HL-60/S4 (cell line): ENCODE measurements at regions not wholly inside any gene's neighbourhood (a gene's known extent, or its start where the extent isn't known, plus 50 kb on each side); places are given as distances from the start of the nearest gene placed in this dataset.
"Not testable (repeated sequence)": the region's sequence is repeated elsewhere in the genome, so short reads cannot be mapped to it uniquely, and the experiment has no call there.

Experiments used
- in situ Hi-C: fragments of 300-500 bp; cut with MboI; formaldehyde crosslinking; loops from 2 replicates; pipeline ENCODE4 v1.14.3; 2022; ENCODE audit warnings: low sequenced_read_pairs

DNA sequence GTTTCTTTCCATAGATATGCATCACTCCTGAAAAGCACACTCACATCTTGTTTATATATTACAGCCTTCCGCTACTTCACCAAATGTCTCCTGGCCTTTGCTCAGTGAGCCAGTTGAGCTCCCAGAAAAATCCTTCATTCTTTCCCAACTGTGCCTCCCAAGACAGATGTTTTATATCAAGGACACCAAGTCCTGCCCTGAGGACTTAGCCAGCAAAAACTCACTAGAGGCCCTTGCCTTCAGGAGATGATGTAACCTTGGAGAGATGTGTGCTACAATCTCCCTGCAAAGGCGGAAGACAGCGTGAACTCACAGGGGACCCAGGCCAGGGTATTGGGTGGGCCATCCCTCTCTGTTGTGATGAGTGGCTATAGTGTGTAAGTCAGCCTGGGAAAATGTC lies 86.1 kb upstream of the CTAGE1 start:
- in situ Hi-C loops: no loop called here

GRCh38 chr18:22504251-22505030 lies 86.7 kb upstream of the CTAGE1 start:
- in situ Hi-C loops: no loop called here

- in situ Hi-C loops: no loop called here
Observed at GRCh38 chr18:22505141-22505591, 87.5 kb upstream of the CTAGE1 start.

DNA sequence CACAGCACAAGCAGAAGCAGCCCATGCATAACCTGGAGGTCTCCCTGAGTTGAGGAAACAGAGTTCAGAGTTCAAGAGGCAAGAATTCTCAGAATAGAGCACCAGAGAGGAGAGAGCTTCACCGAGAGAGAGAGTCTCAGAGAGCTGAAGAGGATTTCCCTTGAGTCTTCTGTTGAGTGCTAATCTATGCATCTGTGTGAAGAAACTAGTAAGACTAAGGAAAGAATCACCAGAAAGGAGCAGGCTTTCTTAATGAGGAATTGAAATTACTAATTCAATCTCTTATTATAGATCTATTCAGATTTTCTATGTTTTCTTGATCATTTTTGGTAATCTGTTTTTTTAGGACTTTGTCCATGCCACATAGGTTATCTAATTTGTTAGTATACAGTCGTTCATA lies 89.3 kb upstream of the CTAGE1 start:
- in situ Hi-C loops: no loop called here

- in situ Hi-C loops: no loop called here
Observed at GRCh38 chr18:22509423-22509822, 91.7 kb upstream of the CTAGE1 start.

GRCh38 chr18:22510697-22511096 lies 93.0 kb upstream of the CTAGE1 start:
- in situ Hi-C loops: no loop called here

DNA sequence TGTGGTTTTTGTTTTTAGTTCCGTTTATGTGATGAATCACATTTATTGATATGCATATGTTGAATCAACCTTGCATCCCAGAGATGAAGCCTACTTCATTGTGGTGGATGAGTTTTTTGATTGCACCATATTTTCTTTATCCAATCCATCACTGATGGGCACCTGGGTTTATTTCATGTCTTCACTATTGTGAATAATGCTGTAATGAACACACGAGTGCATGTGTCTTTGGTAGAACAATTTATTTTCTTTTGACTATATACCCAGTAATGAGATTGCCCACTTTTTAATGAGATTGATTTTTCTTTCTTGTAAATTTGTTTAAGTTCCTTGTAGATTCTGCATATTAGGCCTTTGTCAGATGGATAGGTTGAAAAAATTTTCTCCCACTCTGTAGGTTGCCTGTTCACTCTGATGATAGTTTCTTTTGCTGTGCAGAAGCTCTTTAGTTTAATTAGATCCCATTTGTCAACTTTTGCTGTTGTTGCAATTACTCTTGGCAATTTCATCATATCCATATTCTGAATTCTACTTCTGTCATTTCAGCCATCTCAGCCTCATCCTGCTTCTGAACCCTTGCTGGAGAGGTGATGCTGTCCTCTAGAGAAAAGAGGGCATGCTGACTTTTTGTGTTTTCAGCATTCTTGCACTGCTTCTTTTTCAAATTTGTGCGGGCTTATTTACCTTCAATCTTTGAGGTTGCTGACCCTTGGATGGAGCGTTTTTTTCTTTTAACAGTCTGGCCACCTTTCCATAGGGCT lies 96.2 kb upstream of the CTAGE1 start:
- in situ Hi-C loops: no loop called here

DNA sequence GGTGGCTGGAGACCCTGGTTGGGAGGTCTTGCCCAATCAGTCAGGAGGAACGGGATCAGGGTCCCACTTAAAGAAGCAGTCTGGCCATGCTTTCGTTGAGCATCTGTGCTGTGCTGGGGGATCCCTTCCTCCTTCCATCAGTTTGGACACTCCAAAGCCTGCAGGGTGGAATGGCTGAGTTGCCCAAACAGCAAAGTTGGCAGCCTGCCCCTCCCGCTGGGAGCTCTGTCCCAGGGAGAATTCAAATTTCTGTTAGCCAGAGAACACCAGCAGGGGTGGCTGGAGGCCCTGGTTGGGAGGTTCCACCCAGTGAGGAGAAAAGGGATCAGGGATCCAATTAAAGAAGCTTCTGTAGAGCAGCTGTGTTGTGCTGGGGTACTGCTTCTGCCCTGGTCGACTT lies 96.9 kb upstream of the CTAGE1 start:
- in situ Hi-C loops: no loop called here

- in situ Hi-C loops: no loop called here
Observed at GRCh38 chr18:22515250-22515649, 97.5 kb upstream of the CTAGE1 start.

DNA sequence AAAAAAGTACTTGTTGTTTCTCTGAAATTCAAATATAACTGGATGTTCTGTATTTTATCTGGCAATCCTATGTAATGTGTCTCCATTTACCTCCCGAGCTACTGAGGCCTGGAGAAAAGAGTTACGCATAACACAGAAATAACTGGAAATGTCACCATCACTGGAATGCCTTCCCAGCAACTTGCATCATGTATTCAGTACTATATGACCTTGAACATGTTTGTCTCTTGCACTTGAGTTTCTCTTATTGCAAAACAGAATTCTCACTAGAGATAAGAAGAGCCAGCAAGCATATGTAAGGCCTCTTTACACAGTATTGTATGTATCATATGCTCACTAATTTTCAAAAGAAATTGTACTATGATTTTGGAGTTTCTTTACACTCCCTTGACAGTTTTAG lies 99.6 kb upstream of the CTAGE1 start:
- in situ Hi-C loops: no loop called here

- in situ Hi-C loops: no loop called here
Observed at GRCh38 chr18:22521026-22521707, 103.5 kb upstream of the CTAGE1 start.

GRCh38 chr18:22523481-22523880 lies 105.8 kb upstream of the CTAGE1 start:
- in situ Hi-C loops: no loop called here

DNA sequence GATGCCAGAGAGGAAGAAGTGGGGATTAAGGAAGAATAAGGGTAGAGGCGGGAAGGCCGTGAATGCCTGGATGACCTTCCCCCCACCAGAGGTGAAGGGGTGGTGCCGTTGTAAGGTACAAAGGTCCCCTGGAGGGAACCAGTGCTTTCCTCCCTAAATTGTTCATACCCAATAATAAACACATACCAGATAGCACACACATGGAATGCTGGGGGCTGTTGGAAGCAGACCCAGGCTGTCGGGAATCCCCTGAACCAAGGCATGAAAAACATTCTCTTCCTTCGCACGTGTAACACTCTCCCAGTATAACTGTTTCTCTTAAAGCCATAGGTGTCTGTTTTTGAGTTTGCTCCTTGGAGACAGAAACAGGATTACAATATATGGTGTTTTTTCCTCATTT lies 107.1 kb upstream of the CTAGE1 start:
- in situ Hi-C loops: no loop called here

GRCh38 chr18:22525313-22525712 lies 107.6 kb upstream of the CTAGE1 start:
- in situ Hi-C loops: no loop called here

- in situ Hi-C loops: no loop called here
Observed at GRCh38 chr18:22525883-22526282, 108.2 kb upstream of the CTAGE1 start.

- in situ Hi-C loops: no loop called here
Observed at GRCh38 chr18:22528291-22528690, 110.6 kb upstream of the CTAGE1 start.

DNA sequence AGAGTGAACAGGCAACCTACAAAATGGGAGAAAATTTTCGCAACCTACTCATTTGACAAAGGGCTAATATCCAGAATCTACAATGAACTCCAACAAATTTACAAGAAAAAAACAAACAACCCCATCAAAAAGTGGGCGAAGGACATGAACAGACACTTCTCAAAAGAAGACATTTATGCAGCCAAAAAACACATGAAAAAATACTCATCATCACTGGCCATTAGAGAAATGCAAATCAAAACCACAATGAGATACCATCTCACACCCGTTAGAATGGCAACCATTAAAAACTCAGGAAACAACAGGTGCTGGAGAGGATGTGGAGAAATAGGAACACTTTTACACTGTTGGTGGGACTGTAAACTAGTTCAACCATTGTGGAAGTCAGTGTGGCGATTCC lies 117.0 kb upstream of the CTAGE1 start:
- in situ Hi-C loops: not testable (repeated sequence)

DNA sequence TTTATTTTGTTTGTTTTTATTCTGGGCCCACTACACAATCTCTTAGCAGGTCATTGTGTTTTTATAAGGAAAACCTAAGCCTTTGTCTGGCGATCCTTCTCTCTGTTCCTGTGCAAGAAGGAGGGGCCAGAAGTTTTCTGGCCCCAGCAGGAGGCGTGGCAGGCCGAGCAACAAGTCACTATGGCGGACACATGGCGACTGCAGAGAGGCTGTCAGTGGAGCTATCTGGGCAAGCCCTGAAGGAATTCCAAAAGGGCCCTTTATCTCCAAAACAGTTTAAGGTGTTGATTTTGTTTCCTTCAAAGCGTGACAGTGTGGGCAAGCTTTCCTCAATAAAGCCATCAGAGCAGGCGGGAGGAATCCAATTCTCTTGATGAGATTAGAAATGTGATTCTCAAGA lies 118.8 kb upstream of the CTAGE1 start:
- in situ Hi-C loops: no loop called here

DNA sequence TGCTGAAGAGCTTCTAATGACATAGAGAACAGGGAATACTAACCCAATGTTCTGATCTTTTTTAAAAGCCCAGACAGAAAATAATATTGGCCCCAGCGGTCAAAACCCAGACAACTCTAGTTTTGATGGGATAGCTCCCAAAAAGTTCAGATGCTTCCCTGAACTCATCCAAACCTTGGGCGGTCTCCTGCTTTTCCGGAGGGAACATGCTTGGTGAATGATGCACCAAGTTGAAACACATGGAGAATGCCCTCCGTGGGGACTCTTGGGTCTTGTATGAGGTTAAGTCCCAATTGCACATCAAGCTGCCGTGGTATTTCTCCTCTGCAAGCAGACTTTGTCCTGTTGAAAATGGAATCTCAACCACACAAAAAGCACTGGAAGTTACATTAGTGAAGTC lies 120.7 kb upstream of the CTAGE1 start:
- in situ Hi-C loops: no loop called here

DNA sequence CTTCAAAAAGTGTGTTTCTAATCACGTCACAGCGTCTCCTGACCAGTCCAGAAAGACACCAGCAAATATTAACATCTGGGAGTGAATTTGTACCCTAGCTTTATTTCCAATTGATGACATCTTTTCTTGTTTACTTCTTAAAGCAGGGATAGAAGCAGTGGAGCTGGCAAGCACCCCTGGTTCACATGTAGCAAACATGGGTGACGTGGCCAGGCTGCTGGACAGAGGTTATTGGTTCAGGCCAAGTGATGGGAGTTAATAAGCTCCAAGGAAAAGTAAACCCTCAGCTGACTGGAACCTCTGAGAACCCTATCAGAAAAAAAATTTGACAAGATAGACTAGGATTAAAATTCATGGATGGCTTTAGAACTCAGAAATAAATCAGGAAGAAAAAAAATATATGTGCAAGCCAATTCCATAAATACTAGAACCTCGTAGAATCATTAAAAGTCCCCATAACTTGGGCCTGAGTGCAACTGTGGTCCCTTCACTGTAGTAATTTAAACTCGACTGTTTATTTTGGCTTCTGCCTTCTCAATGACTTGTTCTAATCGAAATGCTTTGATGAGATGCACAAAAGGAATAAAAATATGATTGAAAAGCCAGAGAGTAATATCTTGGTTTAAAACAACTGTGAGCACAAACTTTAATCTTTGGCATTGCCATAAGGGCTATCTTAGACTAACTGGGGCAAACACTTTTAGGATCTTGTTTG lies 121.5 kb upstream of the CTAGE1 start:
- in situ Hi-C loops: no loop called here

- in situ Hi-C loops: no loop called here
Observed at GRCh38 chr18:22541232-22541631, 123.5 kb upstream of the CTAGE1 start.
